Panc1 (cell line): ENCODE measurements at regions not wholly inside any gene's neighbourhood (a gene's known extent, or its start where the extent isn't known, plus 50 kb on each side); places are given as distances from the start of the nearest gene placed in this dataset.
A peak's percentile ranks its signal among the peaks of the same experiment; 100 is the strongest.

ENCODE experiments used
- ATAC-seq: fragments of 200-7000 bp; cut with Tn5 transposase; 2 replicates; pipeline ENCODE4 v1.9.1; 2020; ENCODE audit warnings: mild to moderate bottlenecking, moderate library complexity
- BruUV-seq: library from RNA; stranded (reverse); fragments of 400-500 nt; replicated peaks from 2 replicates; lab custom pipeline; 2021; lab: Mats Ljungman, UMichigan
- CTCF ChIA-PET: fragments of 300-600 bp; sonication (Branson Sonifier 250); formaldehyde crosslinking; loops from one replicate; lab custom pipeline; 2022; ENCODE audit warnings: antibody characterized with exemption; lab: Charles Lee
- POLR2A ChIA-PET: fragments of 300-600 bp; sonication (Branson Sonifier 250); formaldehyde crosslinking; loops from one replicate; lab custom pipeline; 2022; ENCODE audit warnings: antibody characterized with exemption; lab: Charles Lee
- DNase-seq: peaks from one replicate; pipeline ENCODE4 v3.0.0-alpha.2; 2010; ENCODE audit warnings: low read depth, low spot score
- H3K27ac ChIP-seq: 2 replicates; pipeline ENCODE4 v1.5.1; 2011; ENCODE audit warnings: mild to moderate bottlenecking, low read length, inconsistent platforms
- H3K27me3 ChIP-seq: fragments of 200-500 bp; sonication (Bioruptor generic); 2 replicates; pipeline ENCODE4 v1.6.0; 2014; ENCODE audit warnings: low read length, inconsistent platforms; ENCODE audit not compliant: control insufficient read depth, insufficient read depth
- H3K36me3 ChIP-seq: fragments of 200-500 bp; sonication (Bioruptor generic); 2 replicates; pipeline ENCODE4 v1.5.1; 2014; ENCODE audit warnings: inconsistent platforms, mild to moderate bottlenecking, low read length, moderate library complexity; ENCODE audit not compliant: control insufficient read depth, insufficient read depth
- H3K4me1 ChIP-seq: 2 replicates; pipeline ENCODE4 v1.5.1; 2011; ENCODE audit warnings: inconsistent platforms, mild to moderate bottlenecking, low read length, moderate library complexity; ENCODE audit not compliant: control insufficient read depth, insufficient read depth
- H3K4me3 ChIP-seq, 2 experiments: 2 replicates each; pipeline ENCODE4 v1.5.1; 2011 to 2012; ENCODE audit warnings: low read depth in 2 of 2, low read length in 2 of 2, mild to moderate bottlenecking in 2 of 2, inconsistent platforms in 1 of 2, moderate library complexity in 1 of 2
- H3K9me3 ChIP-seq: fragments of 200-500 bp; sonication (Bioruptor generic); 2 replicates; pipeline ENCODE4 v1.5.1; 2014; ENCODE audit warnings: low read depth, mild to moderate bottlenecking, inconsistent platforms, low read length, moderate library complexity; ENCODE audit not compliant: control insufficient read depth, insufficient read depth
- CTCF ChIP-seq: fragments of 450-650 bp; IDR thresholded peaks from 2 replicates; pipeline ENCODE4 v1.5.1; 2017; ENCODE audit warnings: mild to moderate bottlenecking
- POLR2AphosphoS5 ChIP-seq: IDR thresholded peaks from 2 replicates; pipeline ENCODE4 v1.6.1; 2012; ENCODE audit warnings: mild to moderate bottlenecking, low read depth, low read length, moderate library complexity
- REST ChIP-seq, 2 experiments: IDR thresholded peaks; 2 replicates each; pipeline ENCODE4 v1.6.1; 2011 to 2012; ENCODE audit warnings: low read depth in 2 of 2, control low read depth in 1 of 2, low read length in 1 of 2, mild to moderate bottlenecking in 1 of 2, moderate library complexity in 1 of 2; ENCODE audit not compliant: insufficient read depth in 1 of 2
- SIN3A ChIP-seq: IDR thresholded peaks from 2 replicates; pipeline ENCODE4 v1.6.1; 2012; ENCODE audit warnings: low read depth, mild to moderate bottlenecking, low read length, moderate library complexity, borderline replicate concordance; ENCODE audit not compliant: insufficient read depth
- TCF7L2 ChIP-seq: IDR thresholded peaks from 2 replicates; pipeline ENCODE4 v1.6.1; 2011; ENCODE audit warnings: mild to moderate bottlenecking, low read depth, low read length, inconsistent platforms
- in situ Hi-C: cut with HindIII; loops from 2 replicates; pipeline ENCODE4 v1.10.0; 2016; ENCODE audit warnings: low sequenced_read_pairs, low pct_unique_long_range_greater_than_20kb
- intact Hi-C: fragments of 100-400 bp; cut with micrococcal nuclease; formaldehyde crosslinking; loops from one replicate; pipeline ENCODE4 v1.10.0; 2022; ENCODE audit not compliant: unreplicated experiment

GRCh38 chr6:28648035-28648877 is 122.6 kb downstream of the GPX5 start:
- Histone ChIP-seq H3K27ac (peak overlapping the region; percentile 93), H3K4me1 (peaks cover 4% of the 10 kb centered on the region), H3K4me3 (peak overlapping the region; percentile 91 to 99), H3K27me3 (no peaks in the 10 kb centered on the region), H3K36me3 (no peaks in the 10 kb centered on the region), H3K9me3 (no peaks in the 10 kb centered on the region)
- in situ Hi-C loops (no loop called here), intact Hi-C loops (no loop called here)
- BruUV-seq, result no TSS peak
- POLR2A ChIA-PET, result interaction anchor here (0.5 kb wide), 1 partner anchor 822 kb away, joined by 3 read pairs; no protein-coding TSS in a partner anchor
- ATAC-seq (peak; percentile 91), DNase-seq (peak; percentile 90)
- peak; percentile 23; the same call in 1 of the 2 replicates for TF ChIP-seq TCF7L2
- TF ChIP-seq POLR2AphosphoS5, result peak; percentile 24; the same call in 1 of the 2 replicates
- TF ChIP-seq REST (IDR thresholded peaks at IDR 0.05; ENCODE audit: insufficient read depth in 1 of 2, low read depth in 2 of 2, low read length in 1 of 2), result no peak
- TF ChIP-seq SIN3A, result 0 out of 2 replicates have a peak, but pooled peaks have one; percentile 45
- TF ChIP-seq CTCF, result no peak
- CTCF ChIA-PET, result interaction anchor here (0.9 kb wide), 1 partner anchor 10 kb away, joined by 5 read pairs; no protein-coding TSS in a partner anchor

- peak overlapping the region; percentile 93 for H3K27ac ChIP-seq
- H3K27me3 ChIP-seq, result no peaks in the 10 kb centered on the region
- no peaks in the 10 kb centered on the region for H3K9me3 ChIP-seq
- TF ChIP-seq CTCF, result no peak
- TF ChIP-seq SIN3A, result no peak
- no peak for TF ChIP-seq REST (IDR thresholded peaks at IDR 0.05; ENCODE audit: insufficient read depth in 1 of 2, low read depth in 2 of 2, low read length in 1 of 2)
- no peak; the same call in 1 of the 2 replicates for TF ChIP-seq TCF7L2
- ChIA-PET POLR2A (interaction anchor here (0.5 kb wide), 1 partner anchor 823 kb away, joined by 3 read pairs; no protein-coding TSS in a partner anchor), CTCF (interaction anchor here (0.9 kb wide), 1 partner anchor 9 kb away, joined by 5 read pairs; no protein-coding TSS in a partner anchor)
- H3K36me3 ChIP-seq, result no peaks in the 10 kb centered on the region
- H3K4me3 ChIP-seq, result peak overlapping the region; percentile 91 to 99
- in situ Hi-C loops (no loop called here), intact Hi-C loops (no loop called here)
- ATAC-seq, result peak; percentile 31; the same call in 1 of the 2 replicates
- no peak for DNase-seq
- H3K4me1 ChIP-seq, result peaks cover 4% of the 10 kb centered on the region
- BruUV-seq, result no TSS peak
Observed at GRCh38 chr6:28648878-28649375, 123.2 kb downstream of the GPX5 start.
